C4-2B (cell line): ENCODE measurements at regions not wholly inside any gene's neighbourhood (a gene's known extent, or its start where the extent isn't known, plus 50 kb on each side); places are given as distances from the start of the nearest gene placed in this dataset.

Source experiments
- CTCF ChIP-seq: fragments of 450-650 bp; conservative IDR thresholded peaks from 2 replicates; pipeline ENCODE4 v1.5.1; 2017; ENCODE audit warnings: mild to moderate bottlenecking
- ZFX ChIP-seq: fragments of 450-650 bp; IDR thresholded peaks from 2 replicates; pipeline ENCODE4 v1.6.1; 2017

DNA sequence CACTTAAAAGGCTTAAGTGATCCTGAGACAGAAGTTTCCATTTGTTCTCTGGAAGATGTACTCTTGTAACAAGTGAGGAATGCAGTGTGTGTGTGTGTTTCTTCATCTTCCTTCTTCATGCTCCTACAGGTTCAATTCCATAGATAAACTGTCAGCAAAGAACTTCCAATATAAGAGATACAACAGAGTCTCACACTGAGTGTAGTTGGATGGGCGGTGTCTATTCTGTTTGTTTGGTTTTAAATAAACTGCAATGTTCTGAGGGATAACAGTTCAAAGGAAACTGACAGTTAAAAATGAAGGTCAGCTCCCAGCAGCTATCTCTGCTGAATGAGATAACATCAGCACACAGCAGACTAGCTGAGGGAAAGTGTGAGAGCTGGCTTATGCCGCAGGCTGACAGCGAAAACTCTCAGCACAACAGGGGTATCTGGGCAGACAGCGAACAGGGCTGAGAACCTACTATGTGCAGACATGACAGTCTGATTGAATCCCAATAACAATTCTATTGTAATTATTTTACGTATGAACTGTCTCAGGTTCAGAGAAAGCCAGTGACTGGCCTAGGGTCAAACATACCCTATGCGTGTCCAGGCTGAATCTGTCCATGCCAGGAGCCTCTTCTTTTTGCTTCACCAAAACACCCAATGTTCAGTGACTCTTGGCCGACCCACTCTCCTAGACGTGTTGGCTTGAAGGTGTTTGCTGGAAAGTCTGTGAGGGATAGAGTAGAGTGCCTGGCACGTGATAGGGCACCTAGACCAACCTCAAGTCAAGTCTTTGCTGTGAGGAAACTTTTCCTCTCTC is 201.9 kb upstream of the TRIB2 start:
- TF ChIP-seq CTCF (no peak), ZFX (no peak)
